ENCODE measurements at regions not wholly inside any gene's neighbourhood (a gene's known extent, or its start where the extent isn't known, plus 50 kb on each side); places are given as distances from the start of the nearest gene placed in this dataset.
A peak's percentile ranks its signal among the peaks of the same experiment; 100 is the strongest.

DNA sequence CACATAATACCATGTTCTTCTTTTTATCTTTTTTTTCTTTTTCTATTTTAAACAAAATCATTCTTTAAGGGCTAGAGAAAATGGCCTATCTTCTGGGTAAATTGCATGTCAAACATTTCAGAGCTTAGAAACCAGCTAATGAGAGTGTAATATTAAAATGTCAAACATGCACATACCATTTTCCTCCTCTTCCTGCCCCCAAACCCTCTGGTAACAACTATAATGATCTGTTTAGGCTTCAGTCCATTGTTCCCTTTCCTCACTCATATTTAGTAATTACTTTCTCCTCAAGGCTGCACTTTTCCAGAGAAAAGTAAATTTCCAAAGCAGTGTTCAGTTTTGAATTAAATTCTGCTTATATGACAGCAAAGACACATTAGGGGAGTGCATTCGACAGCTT, 224.3 kb upstream of the ROBO2 start:
- no peak for DNase-seq (ENCODE audit: low spot score)

DNA sequence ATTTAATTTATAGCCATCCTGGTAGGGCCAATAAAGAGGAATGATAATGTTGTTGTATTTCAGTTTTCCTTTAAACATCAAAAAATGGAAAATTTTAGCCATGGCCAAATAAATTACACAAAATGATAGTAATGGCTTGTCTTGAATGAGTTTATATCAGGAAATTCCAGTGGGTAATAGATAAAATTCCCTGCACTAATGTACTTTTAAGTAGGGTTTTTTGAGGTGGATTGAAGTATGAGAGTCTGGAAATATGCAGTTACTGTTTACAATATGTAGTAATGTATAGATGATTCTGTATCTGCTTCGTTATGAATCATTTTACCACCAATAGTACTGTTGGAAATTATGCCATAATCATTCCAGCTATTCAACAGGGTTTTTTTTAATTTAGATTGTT, 219.4 kb upstream of the ROBO2 start:
- DNase-seq (ENCODE audit: low spot score) = no peak

DNA sequence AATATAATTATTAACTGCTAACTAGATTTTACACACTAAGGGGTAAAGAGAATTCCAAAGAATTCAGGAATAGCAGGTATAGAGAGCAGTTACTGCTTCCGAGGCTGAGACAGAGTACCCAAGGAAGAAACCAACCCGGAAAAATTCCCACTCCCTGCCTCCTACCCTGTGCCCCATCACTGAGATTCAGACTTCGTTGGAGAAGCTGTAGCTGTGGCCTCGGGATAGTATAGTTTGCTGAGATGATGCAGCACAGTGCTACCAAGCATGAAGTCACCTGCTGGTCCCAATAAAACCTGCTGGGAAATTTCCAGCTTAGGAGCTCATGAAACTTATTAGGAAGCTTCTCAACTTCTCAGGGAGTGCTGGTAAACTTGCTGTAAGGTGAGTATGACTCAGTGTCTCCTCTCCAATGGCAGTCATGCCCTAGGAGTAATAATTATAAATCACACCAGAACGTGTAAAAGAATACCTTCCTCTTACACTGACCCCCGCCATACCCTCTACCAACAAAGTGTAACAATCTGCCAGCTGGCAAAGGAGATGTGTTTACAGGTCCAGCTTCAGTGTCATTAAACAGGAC, 215.2 kb upstream of the ROBO2 start:
- no peak for DNase-seq (ENCODE audit: low spot score)

DNA sequence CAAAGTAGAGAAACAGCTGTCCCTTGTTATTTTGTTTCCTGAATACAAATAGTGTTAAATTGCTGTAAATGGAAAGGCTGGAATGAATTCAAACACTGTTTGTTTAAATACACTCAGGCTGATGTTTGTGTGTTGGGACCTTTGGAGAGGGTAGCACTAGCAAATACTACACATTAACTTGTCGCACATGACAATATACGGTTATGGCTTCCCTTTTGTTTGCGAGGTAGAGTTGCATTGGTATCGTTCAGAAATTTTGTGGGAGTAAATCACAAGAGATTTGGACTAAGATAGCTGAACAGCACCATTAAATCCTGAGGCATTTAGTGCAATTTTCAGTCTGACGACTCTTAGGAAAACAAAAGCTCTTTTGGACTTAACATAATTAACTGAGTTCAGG, 213.0 kb upstream of the ROBO2 start:
- no peak for DNase-seq (ENCODE audit: low spot score)

DNA sequence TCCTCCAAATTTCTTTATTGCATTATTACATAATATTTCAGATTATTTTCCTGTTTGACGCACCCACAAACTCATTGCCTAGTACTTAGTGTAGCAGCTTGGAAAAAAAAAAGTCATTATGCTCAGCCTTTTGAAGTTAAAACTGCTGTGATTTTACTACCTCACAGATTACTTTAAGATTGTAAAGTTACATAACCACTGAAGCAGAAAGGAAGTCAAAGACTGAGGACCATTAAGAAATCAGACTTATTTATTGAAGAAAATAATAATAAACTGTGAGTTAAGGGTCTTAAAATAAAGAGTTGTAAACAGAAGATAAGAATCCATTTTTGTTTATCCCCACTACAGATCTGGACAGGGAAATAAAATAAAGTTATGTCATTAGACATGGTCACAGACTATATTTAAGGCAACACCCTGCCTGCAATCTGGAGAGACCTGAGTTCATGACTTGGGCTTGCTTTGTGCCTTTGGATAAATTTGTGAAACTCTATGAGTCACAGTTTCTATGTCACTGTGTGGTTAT, 212.1 kb upstream of the ROBO2 start:
- no peak for DNase-seq (ENCODE audit: low spot score)

DNA sequence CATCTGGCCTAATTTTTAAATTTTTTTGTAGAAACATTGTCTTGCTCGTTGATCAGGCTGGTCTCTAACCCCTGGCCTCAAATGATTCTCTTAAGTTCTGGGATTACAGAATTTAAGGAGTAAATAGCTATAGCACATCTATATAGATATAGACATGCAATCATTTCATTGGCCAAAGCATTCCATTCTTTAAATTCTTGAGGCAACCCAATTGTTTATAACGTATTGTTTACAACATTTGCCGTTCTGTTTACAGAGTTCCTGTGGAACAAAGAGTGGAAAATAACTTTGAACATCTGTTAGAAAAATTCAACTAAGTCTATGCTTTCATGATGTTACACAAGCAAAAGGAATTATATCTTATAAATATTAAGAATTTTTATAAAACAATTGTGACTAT, 205.2 kb upstream of the ROBO2 start:
- no peak for DNase-seq (ENCODE audit: low spot score)

DNA sequence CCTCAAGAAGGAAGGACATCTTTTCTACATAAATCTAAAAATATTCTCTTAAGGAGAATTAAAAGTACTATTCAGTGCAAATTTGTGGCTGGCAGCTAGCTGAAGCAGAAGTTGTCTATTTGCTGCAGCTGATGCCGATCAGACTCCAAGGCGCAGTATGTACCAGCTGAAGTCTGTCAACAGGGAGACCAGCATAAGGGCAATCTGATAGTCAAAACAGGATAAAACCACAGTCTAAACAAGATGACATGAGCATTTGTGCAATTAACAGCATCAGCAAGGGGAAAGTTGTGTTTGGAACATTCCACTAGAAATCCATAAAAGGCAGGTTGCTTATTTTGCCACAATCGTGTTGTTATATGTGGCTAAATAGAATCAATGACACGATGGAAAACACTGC, 198.2 kb upstream of the ROBO2 start:
- no peak for DNase-seq (ENCODE audit: low spot score)

DNA sequence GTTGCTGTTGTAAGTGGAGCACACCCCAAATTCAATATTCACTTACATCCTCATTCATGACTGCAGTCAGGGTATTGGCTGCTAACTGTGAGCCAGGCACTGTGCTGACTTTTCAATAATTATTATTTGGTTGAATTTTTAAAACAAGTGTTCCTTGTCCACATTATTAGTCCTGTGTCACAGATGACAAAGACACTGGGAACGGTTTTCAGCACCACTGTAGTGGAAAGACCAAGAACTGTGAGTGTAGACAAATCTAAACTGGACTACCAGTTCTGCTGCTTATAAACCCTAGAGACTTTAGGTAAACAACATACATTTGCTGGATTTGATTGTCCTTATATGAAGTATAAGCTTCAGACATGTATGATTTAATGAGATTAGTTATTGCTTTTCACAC, 197.7 kb upstream of the ROBO2 start:
- DNase-seq (ENCODE audit: low spot score) = no peak

DNA sequence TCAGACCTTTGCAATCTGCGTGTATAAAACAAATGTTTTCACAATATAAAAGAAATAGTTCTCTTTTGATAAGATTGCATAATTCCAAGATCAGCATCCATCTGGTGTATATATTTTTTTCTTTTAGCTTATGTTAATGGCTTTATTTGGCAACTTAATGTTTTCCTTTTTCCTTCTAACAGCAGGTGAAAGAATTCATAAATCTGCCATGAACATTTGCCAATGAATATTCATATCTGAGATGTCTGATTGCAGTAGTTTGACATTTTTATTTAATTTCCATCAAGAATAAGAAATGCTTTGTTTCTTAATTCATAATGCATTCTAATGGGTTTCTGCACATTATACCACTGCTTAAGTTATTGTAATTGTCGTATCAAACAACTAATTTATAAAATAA, 184.4 kb upstream of the ROBO2 start:
- no peak for DNase-seq (ENCODE audit: low spot score)

DNA sequence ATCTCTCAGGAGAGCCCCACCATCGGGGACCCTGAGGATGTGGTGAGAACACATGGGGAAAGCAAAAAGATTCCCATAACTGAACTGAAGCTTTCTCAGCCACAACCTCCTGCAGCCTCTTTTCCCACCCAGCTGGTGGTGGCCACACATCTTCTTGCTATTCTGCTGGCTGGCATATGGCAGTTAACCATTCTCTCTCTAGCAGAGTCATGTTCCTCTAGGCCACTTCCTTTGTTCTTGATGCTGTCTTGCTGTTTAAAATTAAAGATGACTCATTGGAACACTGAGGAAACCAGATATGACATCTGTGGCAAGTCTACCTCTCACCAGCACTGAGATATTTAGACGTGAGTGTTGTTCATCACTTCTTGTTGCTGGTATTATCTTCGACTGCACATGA, 180.3 kb upstream of the ROBO2 start:
- no peak for DNase-seq (ENCODE audit: low spot score)

DNA sequence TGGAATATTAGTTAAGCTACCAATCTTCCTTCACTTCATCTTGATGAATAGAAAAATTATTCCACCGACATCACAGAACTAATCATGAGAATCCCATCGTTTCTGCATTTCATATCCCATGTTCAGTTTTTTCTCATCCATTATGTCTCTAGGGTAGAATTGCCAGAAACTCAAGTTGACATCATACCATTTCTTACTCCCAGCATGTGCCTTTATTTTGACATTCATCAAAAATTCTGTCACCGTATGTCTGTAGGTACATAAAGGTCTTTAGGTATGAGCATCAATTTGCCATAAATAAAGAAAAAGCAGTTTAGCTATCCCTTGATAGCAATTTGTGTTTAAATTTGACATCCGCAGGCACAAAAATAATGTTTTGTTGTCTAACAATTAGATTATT, 175.5 kb upstream of the ROBO2 start:
- no peak for DNase-seq (ENCODE audit: low spot score)

DNA sequence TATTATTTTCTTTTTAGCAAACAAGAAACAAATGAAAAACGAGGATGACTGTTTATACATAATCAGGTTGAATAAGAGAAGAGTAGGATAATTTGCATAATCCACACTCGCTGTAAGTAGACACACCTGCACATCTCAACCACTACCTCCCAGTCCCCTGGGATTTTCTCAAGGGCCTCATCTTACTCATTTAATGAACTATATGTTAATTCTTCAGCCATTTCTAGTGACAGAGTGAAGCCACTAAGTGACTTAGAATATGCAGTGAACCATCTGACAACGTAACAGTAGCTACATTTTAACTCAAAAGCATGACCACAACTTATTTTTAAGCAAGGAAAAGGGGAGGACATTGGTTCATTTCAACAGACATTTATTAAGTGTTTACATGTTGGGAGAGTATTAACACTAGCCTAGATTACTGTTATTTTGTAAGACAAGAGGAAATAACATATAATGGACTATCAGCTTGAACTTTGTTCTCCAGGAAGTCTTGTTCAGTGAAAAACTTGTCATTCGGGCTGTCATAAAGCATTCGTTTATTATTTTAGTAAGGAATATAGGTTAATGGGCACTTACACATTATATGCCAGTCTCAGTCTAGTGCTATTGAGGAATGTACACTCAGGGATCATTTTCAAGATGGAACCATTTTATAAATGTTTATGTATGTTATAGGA, 173.0 kb upstream of the ROBO2 start:
- no peak for DNase-seq (ENCODE audit: low spot score)

DNA sequence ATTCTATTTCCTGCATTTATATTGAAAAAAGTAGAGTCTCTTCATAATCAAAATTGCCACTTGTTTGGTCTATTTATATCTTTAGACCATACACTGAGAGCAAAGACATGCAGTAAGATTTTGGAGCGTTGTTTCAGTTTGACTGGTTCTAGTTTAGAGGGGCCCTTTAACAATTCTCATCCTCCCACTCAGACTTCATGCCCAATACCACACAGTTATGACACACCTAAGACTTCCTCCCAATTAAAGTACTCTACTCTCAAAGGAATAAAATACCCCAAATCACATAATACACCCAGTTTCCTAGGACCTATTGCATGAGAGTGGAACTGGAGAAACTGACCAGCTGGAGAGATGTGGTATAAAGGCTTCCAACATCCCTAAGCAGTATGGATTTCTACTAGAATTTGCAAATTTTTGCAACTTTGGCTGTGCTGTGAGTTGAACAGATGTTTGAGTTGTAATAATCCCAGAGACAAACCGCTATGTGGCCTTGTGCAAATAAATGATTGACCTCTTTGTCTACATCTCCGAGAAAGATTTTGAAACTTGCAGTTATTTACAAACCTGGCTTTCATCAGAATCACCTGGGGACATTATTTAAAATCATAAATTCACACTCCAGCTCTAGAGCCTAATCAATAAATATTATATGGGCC, 170.0 kb upstream of the ROBO2 start:
- DNase-seq (ENCODE audit: low spot score) = peak; percentile 3

DNA sequence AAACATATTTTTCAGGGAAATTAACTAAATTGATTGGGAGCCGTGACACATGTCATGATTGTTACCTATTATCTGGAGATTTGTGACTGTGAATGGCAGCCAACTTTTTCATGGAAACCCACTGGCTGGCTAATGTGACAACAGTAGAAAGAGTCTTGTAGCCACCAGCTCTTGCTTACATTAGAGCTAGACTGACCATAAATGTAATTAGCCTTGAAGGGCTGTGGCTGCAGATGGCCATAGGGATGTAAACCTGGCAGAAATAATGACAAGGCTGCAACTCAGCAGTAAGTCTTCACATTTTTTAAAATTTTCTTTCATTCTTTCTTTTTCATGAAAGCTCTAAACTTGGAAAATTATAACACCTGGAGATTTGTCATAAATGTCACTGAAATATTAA, 168.2 kb upstream of the ROBO2 start:
- no peak for DNase-seq (ENCODE audit: low spot score)

DNA sequence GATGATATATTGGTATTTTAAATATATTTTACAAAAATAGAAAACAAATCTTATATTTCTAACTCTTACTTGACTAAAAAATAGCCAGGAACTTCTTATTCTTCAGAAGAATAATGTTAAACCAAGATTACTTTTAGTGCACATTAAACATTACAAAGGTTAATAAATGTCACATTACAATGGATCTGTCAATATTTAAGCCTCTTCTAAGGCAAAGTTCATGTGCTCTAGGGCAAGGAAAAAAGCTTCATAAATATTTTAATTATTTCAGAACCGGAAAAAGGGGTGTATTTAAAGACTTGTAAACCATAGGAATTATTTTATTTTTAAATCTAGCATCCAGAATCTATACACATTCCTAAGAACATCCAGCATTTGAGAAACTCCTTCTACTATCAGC, 166.9 kb upstream of the ROBO2 start:
- DNase-seq (ENCODE audit: low spot score) = no peak

DNA sequence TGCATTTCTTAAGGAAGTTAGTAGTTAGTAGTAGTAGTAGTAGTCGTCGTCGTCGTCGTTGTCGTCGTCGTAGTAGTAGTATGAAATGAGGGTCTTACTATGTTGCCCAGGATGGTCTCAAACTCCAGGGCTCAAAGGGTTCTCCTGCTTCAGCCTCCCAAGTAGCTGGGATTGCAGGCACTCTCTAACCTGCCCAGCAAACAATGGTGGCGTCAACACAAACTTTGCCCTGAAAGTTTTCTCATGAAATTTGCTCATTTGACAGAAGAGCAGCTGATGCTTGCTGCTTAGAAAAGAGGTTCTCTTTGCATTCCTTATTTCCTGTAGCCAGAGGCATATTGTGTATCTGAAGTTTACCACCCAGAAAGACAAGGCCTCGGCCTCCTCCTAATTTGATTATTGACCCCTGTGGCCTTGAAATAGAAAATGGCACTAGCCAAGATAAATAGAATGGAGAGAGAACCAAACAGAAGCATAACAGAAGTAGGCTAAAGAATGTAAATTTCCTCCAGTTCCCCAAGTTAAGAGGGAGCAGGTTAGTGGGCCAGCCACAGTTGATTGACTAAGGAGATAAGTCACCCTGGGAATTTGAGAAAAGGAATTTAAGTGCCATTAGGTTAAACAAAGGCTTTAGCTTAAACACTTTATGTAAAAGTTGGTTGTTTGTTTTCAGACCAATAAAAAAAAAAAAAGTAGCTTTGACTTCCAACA, 166.2 kb upstream of the ROBO2 start:
- no peak for DNase-seq (ENCODE audit: low spot score)

DNA sequence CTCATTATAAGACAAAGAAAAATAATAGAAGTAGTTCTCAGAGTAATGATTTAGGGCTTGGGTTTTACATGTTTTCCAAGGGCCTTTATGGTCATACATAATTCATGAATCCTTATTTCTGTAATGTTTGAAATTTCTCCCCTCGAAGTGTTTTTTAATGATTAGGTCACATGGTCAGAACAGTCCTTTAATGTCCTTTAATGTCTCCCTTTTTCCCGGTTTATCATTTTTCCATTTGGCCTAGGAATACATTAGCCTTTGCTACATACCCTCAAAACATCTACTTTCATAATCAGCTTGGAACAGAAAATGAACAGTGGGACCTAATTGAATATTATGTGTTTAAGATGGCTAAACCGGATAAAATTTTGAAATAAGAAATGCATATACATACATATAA, 159.9 kb upstream of the ROBO2 start:
- no peak for DNase-seq (ENCODE audit: low spot score)

DNA sequence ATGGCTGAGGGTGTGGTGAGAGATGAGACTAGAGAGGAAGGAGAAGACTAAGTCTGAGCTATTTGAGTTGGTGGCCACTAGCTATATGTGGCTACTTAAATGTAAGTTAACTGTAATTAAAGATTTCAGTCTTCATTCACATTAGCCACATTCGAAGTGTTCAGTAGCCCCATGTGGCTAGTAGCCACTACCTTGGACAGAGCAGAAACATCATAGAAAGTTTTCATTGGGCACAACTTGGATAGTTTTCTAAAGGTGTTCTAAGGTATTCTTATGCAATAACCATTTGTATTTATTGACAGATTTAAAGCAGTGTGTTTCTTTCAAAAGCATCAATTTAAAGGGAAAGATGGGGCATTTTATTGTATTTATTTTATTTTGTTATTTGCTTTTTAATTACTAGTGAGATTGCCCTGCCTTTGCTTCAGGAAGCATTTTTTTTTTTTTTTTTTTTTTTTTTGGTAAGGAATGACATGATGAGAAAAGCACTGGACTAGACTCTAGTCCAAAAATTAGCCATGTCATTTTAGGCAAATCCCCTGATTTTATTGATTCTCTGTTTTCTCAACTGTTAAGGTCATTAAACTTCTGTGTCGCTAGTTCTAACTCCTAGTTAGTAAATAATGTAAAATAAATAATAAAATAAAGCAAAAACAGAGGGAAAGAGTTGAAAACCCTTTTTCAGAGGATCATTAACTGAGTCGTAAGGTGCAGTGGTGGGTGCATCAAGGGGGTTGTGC, 153.0 kb upstream of the ROBO2 start:
- no peak for DNase-seq (ENCODE audit: low spot score)

DNA sequence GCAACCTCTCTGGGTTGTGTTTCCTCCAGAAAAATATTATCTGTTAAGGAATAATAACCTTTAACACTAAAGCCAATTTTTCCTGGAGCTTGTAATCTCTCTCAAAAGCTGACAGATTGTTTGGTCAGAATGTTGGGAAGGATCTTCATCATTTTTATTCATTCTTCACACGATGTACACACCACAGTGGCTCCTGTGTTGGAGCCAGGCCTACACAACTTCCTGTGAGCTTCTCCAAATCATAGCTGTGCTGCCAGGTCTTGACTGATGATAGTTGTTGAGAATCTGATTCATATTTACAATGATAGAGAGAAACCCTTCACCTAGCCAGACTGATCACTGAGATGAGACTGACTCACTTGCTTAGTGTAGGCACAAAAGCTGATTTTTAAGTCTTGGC, 151.0 kb upstream of the ROBO2 start:
- DNase-seq (ENCODE audit: low spot score) = no peak

DNA sequence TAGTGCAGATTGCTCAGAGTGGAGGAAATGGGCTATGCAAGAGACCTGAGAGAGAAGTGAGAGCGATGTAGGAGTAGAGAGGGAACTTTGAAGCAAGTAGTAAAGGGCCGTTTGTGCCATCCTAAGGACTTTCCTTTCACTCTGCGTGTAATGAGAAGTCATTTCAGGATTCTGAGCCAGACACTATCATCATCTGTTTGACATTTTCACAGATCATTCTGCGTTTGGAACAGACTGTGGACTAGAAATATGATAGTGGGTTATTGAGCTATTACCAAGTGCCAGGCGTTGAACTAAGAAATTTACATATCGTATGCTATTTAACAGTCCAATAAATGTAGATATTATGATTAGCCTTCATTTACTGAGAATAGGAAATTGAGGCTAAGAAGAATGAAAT, 150.0 kb upstream of the ROBO2 start:
- no peak for DNase-seq (ENCODE audit: low spot score)

DNA sequence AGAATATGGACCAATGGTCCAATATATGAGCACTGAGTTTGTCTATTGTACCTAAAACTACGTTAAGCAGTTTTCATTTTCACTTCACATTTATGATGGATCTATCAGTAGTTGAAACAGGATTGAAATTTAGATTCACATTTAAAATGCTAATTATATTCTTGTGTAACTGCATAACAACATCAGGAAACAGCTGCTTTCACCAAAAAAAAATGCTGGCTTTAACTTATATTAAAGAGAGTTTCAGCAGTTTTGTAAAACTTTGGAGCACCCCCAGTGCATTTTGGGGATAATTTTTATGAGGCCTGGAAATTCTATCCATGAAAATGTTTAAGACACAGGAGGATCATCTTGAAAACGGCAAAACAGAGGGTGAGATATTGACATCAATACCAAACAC, 142.8 kb upstream of the ROBO2 start:
- DNase-seq (ENCODE audit: low spot score) = no peak

DNA sequence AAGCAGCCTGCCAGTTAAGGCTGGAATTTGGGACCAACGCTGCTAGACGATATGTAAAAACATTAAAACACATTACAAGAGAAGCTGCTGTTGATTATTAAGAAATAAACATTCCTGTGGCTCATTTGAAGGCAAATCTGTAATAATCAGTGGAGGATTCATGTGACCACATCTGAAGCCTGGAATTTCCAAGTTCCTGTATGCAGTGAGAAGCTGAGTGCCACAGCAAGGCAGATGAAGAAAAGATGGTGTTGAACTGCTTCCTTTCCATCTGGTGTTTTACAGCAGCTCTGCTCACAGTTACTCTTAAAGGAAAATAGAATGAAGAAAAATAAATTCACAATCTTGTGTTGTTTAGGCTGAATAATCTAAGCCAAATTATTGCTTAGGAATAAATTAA, 139.3 kb upstream of the ROBO2 start:
- no peak for DNase-seq (ENCODE audit: low spot score)

Measured in HuH-7.5 (cell line).